GM12874 (cell line): ENCODE measurements at regions not wholly inside any gene's neighbourhood (a gene's known extent, or its start where the extent isn't known, plus 50 kb on each side); places are given as distances from the start of the nearest gene placed in this dataset.

Experiments
- TF ChIP-seq, protein P1 (sequence below): IDR thresholded peaks from 2 replicates; pipeline ENCODE4 v1.5.1; 2011; ENCODE audit warnings: low read depth, mild to moderate bottlenecking, control low read depth, low read length, moderate library complexity; ENCODE audit not compliant: insufficient read depth

DNA sequence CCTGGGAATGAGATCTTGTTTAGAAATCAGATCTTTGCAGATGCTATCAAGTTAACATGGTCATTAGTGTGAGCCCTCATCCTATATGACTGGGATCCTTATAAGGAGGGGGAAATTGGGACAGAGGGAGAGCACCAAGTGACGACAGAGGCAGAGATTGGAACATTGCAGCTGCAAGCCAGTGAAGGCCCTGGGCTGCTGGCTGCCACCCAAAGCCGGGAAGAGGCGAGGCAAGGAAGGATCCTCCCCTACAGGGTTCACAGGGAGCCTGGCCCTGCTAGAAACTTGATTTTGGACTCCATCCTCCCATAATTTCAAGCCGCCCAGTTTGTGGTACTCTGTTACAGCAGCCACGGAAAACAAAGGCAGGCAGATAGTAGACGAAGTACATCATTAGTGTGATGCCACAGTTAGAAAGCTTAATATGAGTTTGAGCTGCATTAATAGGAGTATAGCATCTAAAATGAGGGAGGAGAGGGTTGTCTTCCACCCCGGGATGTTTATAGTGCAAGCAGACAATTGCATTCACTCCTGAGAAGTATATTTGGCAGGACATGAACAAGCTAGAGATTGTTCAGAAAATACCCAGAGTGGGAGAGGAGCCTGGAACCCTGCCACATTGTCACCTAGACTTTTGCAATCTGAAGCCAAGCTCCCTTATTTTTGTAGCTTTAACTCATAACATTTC, 56.8 kb upstream of the CLMP start:
- TF ChIP-seq, protein P1, sequence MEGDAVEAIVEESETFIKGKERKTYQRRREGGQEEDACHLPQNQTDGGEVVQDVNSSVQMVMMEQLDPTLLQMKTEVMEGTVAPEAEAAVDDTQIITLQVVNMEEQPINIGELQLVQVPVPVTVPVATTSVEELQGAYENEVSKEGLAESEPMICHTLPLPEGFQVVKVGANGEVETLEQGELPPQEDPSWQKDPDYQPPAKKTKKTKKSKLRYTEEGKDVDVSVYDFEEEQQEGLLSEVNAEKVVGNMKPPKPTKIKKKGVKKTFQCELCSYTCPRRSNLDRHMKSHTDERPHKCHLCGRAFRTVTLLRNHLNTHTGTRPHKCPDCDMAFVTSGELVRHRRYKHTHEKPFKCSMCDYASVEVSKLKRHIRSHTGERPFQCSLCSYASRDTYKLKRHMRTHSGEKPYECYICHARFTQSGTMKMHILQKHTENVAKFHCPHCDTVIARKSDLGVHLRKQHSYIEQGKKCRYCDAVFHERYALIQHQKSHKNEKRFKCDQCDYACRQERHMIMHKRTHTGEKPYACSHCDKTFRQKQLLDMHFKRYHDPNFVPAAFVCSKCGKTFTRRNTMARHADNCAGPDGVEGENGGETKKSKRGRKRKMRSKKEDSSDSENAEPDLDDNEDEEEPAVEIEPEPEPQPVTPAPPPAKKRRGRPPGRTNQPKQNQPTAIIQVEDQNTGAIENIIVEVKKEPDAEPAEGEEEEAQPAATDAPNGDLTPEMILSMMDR, result no peak

DNA sequence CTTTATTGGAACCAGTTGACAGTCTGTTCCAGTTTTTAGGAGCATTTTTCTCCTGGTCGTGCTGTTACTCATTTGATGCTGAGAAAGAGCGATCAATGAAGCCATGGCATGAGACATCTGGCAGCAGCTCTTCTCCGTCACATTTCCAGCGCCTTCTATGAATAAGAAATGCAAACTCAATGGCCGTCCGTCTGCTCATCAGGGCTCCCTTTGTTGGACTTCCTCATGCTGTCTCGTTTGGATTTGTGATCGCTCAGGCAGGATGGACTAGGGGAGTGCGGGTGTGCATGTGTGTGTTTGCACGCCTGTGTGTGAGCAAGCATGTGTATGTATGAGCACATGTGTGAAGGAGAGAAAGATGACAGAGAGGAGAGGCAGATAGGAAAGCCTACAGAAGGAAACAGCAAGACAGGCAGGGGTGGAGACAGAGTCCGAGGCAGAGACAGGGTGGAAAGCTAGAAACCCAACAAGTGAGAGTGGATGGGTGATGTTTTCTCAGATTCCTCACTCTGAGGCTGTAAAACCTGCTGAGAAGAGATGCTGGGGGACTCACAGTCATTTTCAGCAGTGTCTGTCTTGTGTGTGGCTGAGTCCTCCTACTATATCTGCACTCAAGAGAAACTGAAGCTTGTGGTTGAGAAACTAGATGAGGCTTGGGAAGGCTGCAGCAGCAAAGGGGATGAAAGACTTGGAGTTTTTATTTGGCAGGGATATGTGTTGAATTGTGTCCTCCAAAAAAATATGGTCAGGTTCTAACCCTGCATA, 56.0 kb upstream of the CLMP start:
- TF ChIP-seq, protein P1, result no peak

DNA sequence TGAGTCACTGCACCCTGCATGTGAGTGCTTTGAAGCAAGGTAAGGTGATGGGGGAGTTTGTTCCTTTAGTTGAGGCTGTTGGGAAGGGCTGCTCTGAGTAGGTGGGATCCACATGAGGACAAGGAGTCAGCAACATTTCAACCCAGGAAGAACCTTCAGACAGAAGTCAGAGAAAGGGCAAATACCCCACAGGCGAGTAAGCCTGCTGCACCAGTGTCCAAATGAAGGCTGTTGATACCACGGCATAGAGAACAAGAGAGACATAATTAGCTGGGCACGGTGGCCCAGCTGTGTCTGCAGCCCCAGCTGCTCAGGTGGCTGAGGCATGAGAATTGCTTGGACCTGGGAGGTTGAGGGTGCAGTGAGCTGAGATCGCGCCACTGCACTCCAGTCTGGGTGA, 54.3 kb upstream of the CLMP start:
- TF ChIP-seq, protein P1, result no peak

DNA sequence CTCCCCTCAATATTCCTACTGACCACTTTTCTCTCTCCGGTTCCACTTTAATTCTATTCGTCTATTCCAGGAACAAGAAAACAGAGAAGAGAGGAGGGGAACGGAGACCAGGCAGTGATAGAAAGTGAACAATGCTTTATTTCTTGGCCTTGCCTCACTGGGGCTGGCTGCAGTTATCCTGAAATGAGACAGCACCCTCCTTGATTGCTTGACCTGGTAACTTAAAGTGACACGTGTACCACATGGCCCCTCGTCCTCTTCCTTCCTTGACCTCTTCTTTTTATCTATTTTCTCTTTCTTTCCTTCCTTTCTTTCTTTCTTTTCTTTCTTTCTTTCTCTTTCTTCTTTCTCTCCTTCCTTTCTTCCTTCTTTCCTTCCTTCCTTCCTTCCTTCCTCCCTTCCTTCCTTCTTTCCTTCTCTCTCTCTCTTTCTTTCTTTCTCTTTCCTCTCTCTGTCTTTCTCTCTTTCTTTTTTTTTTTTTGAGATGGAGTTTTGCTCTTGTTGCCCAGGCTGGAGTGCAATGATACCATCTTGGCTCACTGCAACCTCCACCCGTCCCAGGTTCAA, 52.8 kb upstream of the CLMP start:
- TF ChIP-seq, protein P1, result no peak

DNA sequence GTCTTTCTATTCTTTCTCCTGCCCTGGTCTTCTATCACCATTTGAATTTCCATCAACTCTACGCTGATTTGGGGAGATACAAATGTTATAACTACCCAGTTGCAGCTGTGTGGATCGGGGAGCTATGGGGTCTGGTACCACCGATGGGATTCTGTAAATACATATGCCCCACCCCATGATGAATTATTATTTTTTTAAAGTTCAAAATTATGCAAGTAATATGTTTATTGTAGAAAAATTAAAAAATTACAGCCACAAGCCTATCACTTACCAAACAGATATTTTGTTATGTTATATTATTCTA, 52.4 kb upstream of the CLMP start:
- TF ChIP-seq, protein P1, result no peak

DNA sequence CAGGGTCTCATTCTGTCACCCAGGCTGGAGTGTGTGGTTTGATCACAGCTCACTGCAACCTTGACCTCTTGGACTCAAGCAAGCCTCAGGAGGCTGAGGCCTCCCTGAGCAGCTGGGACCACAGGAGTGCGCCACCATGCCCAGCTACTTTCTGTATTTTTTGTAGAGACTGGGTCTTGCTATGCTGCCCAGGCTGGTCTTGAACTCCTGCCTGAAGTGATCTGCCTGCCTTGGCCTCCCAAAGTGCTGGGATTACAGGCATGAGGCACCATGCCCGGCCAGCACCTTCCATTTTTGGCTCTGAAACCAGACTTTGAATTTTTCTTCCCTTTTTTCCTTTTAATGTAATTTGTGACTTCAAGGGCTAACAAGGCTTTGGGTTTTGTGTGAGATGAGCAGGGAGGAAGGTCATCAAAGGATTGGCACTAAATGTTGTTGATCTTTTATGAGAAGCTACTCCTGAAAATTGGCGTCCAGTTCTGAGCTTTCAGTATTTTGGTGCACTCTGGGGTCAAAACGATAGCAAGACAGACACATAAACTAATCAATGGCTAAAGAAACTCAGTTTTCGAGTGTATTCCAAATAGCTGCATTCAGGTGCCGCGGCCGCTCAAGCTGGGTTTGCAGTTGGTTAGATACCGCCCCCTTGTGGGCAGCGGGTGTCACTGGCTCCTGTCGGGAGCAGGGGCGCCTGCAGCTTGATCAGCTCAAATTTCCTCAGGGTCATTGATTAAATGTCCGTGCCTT, 51.9 kb upstream of the CLMP start:
- TF ChIP-seq, protein P1, result peak; percentile 95

DNA sequence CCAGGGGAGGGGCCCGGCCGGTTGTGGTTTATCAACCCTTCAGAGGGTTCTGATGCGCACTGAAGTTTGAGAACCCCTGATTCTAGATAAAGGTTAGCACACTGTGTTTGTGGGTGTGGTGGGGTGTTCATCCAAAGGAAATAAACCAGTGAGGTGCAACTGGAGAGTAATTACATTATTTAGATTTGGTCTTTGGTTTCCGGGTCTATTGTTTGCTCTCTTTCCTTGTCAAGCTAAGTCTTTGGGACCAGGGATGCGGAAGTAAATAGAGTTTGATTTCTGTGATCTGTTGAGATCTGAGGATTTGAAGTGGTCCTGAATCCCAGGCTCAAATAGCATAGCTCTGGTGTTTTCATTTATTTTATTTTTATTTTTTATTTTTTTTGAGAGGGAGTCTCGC, 50.5 kb upstream of the CLMP start:
- TF ChIP-seq, protein P1, result no peak
